ENCODE measurements at regions not wholly inside any gene's neighbourhood (a gene's known extent, or its start where the extent isn't known, plus 50 kb on each side); places are given as distances from the start of the nearest gene placed in this dataset.
"Not testable (repeated sequence)": the region's sequence is repeated elsewhere in the genome, so short reads cannot be mapped to it uniquely, and the experiment has no call there.

DNA sequence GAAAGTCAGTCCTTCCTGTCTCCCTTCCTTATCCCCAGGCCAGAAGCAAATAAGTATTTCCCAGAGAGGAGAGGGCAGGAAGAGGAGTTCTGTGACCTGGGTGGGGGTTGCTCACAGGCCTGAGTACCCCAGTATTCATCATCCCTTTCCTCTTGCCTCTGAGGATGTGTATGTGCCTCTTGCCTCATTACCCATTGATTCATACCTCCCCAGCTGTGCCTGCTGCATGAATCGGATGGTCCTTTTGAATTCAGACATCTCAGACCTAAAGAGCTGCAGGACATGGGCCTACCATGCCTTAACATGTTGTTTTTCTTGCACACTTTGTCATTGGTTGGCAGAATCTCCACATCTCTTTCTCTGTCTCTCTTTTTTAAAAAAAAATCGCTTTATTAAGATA lies 112.8 kb upstream of the SHB start:
- no peak for DNase-seq

DNA sequence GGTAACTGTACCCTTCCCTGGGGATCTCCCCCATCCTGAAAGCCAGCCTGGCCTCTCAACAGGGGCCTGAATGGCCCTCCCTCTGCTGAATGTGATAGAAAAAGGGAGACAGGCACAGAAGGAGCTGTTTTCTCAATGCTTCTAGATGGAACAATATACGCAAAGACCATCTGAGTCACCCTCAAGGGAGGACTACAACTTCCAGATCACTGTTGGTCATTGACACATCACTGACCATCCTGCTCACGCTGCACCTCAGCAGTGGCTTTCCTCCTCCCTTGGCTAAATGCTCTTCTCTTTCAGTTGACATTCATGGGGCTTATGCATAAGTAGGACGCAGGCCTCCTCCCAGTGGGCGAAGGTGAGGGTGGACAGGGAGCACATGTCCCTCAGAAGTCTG lies 112.2 kb upstream of the SHB start:
- DNase-seq = no peak

DNA sequence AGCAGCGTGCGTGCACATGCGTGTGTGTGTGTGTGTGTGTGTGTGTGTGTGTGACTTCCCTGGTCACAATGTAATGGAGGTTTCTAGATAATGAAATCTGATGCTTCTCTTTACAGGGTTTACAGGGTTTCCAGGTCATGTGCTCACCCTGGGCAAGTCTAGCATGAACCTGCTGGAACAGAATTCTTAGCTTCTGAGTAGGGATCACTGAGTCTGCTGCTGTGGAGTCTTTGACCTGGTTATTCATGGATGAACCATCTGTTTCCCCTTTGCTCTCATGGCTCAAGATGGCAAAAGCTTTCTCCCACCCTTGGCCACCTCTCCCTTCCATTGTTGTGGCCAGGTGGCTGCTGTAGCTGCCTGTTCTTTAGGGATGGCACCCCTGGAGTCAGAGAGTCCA lies 111.6 kb upstream of the SHB start:
- DNase-seq = no peak

DNA sequence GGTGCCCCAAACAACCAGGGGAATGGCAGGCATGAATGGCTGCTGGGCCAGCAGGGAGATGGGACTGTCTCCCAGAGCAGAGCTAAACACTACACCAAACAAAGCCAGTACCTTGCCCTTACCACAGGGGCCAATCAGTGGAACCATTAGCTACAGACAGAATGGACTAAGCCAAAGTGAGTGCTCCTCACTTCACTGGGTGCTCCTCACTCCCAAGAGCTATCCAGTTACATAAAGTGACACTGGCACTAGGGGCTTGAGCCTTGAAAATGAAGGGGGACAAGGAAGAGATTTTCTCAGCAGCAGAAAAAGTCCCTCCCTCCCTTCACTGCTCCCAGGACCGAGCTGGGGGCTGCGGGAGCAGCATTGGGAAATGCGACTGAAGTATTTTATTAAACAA lies 110.9 kb upstream of the SHB start:
- DNase-seq = no peak

DNA sequence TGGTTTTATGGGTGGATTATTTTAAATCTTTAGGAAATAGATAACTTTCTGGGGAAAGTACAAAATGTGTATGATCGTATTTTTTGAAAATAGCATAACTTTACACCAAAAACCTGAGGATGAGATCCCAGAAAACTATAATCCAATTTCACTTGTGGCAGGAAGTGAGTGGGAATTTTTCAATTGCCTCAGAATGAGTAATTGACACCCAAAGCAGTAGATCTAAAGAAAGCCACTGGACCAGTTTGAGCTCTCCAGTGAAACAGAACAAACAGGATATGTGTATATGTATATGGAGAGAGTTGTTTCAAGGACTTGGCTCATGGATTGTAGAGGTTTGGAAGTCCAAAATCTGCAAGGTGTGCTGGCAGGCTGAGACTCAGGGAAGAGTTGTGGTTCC lies 109.2 kb upstream of the SHB start:
- no peak for DNase-seq

DNA sequence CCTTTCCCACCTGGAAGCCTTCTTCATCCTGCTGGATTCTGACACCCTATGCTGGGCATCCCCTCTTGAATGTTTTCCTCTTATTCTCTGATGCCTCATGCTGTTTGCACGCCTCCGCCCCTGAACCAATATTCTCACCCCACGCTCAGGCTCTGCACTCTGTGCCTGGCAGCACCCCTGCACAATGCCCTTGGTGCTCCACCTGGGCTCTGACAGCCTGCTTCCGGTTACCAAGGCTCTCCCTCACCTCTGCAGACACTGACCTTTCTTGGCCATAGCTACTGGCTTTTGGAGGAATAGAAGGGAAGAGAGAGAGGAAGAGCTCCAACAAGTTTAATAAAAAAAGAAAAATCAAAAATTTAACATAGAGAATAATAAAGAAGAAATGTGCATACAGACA lies 108.7 kb upstream of the SHB start:
- DNase-seq = no peak

DNA sequence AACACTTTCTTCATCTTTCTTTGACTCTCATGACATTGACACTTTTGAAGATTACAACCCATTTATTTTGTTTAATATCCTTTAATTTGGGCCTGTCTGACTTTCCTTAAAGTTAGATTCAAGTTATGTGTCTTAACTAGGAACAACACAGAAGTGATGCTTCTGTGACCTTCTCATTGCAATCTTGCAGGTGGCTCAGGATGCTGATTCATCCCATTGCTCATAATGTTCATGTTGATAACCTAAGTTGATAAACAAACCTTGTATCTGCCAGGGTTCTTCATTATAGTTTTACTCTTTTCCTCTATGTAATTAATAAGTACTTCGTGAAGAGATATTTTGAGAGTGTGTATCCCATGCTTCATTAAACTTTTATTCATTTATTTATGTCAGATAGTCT lies 107.2 kb upstream of the SHB start:
- DNase-seq = no peak

DNA sequence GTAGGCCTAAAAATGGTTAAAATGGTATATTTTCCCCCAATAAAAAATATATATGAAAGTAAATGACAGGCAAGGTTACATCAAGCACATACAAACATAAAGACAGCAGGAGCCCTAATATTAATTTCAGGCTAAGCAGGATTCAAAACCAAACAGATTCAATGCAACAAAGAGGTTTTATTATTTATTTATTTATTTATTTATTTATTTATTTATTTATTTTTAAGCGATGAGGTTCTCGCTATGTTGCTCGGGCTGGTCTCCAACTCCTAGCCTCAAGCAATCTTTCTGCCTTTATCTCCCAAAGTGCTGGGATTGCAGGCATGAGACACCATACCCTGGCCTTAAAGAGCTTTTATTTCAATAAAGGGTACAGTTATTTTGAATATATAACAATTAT lies 106.4 kb upstream of the SHB start:
- no peak for DNase-seq

DNA sequence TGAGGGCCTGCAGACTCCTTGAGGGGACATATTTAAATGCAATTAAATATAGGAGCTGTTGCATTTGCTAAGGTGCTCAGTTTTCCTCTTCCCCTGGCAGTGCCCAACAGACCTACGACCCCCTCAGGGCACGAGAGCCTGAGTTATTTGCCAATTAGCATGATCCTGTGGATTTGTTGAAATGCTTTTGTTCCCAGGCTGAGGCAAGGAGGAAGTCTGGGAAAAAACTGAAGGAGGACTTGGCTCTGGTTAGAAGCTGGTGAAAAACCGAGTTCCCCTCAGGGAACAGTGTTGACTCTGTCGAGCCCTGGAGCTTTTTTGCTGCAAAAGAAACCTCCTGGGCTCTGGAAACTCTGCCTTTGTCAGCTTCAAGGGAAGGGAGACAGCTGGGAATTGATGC lies 103.6 kb upstream of the SHB start:
- no peak for DNase-seq

DNA sequence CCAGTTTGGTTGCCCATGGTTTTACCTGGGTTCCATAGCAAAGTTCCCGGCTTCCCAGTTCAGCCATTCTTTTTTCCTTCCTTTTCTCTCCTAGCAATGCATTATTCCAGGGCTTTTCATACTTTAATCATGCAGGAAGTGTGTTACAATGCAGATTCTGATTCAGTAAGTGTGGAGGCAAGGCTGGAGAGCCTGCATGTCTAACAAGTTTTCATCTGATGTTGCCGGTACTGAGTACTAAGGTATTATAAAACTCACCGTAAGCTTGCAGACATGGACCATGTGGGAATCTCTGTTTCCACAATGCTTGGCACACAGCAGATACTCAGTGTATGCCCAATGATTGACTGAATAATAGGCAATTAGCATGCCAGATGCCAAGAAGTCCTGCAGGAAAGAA lies 102.9 kb upstream of the SHB start:
- no peak for DNase-seq

DNA sequence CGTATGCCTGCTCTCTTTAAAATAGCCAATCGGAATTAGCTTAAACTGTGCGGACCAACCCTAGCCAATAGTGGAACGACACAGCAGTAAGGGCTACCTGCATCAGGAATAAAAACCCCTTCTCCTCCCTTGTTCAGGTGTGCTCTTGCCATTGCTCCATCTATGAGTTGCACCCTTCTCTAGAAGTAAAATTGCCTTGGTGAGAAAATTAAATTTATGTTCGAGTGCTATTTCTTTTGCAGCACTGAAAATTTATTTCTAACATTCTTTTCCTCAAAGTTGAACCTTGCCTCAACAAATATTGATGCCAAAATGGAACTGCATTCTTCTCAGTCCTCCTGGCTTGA lies 102.5 kb upstream of the SHB start:
- DNase-seq = no peak

DNA sequence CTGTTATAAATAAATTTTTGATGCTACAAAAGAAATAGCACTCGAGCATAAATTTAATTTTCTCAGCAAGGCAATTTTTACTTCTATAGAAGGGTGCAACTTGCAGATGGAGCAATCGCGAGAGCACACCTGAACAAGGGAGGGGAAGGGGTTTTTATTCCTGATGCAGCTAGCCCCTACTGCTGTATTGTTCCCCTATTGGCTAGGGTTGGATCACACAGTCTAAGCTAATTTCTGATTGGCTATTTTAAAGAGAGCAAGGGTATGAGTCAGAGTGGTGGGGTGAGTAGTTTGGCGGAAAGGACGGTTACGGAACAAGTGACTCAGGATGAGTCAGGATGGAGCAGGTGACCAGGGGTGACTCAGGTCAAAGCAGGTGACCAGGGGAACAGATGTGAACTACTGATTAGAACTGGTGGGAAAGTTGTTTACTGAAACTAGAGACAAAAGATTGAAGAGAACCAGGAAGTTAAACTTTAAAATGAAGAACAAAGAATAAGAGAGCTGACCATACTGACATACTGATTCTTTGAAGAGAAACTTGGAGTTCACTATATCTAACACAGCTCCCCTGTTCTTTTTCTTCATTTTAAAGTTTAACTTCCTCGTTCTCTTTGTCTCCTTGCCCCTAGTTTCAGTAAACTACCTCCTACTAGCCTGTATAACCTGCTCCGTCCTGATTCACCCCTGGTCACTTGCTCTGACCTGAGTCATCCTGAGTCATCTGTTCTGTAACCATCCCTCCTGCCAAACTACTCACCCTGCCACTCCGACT lies 101.9 kb upstream of the SHB start:
- DNase-seq = not testable (repeated sequence)

DNA sequence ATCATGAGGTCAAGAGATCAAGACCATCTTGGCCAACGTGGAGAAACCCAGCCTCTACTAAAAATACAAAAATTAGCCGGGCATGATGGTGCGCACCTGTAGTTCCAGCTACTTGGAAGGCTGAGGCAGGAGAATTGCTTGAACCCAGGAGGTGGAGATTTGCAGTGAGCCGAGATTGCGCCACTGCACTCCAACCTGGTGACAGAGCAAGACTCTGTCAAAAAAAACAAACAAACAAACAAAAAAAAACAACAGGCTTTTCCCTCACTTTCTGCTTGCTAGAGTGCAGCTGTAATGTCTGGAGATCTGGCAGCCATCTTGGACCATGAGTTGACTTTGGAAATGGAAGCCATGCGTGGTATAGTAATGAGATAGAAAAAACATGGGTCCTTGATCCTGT lies 101.1 kb upstream of the SHB start:
- not testable (repeated sequence) for DNase-seq

DNA sequence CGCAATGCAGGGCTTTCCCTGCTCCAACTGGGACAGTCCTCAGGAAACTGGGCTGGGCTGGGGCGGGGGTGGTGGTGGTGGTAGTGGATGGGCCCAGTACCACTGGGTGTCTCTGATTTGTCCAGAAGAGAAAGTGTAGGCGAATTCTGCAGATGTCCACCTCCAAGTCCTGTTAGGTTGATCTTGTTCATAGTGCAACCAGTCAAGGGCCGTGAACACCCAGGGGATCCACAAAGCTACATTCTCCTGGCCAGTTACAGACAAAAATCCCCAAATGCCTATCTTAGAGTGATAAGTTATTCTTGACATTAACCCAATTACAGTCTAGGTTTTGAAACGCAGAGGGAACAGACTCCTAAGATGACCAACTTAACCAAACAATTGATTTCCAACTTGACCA lies 97.5 kb upstream of the SHB start:
- DNase-seq = no peak

DNA sequence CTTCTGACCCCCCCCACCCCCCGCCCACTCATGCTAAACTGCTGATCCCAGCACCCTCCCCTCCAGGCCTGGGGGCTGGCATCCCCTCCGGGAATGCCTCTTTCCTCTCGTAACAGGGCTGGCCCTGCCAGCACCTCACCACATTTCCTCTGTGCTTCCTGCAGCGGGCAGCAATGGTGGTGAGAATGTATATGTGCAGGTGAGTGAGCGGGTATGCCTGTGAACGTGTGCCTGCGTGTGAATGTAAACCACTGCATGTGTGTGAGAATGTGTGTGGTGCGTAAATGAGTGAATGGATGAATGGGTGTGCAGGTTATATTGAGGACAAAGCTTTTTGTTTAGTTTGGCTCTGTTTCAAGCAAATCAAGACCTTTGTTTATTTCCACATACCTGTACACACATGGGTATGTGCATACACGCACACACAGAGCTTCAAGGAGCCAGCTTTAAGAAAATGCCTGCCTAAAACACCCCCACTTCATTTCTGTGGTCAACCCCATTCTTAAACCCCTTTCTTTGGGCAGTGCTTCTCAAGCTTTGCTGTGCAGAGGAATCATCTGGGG lies 95.7 kb upstream of the SHB start:
- DNase-seq = peak; percentile 5

DNA sequence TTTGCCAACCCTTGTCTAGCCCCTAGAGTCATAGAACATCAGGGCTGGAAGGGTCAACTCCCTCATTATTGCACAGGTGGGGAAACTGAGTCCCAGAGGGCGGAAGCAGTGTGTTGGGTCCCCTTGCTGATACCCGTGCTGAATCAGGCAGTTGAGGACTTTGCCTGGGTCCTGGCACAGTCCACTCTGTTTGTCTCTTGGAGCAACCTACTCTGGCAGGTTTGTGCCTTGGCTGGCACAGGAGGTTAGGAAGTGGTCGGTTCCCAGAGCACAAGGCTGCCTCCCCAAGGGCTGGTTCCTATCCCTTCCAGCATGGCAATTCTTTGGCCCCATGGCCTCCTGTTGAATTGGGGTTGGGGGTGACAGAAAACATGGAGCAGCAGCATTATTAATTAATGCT lies 94.5 kb upstream of the SHB start:
- no peak for DNase-seq

DNA sequence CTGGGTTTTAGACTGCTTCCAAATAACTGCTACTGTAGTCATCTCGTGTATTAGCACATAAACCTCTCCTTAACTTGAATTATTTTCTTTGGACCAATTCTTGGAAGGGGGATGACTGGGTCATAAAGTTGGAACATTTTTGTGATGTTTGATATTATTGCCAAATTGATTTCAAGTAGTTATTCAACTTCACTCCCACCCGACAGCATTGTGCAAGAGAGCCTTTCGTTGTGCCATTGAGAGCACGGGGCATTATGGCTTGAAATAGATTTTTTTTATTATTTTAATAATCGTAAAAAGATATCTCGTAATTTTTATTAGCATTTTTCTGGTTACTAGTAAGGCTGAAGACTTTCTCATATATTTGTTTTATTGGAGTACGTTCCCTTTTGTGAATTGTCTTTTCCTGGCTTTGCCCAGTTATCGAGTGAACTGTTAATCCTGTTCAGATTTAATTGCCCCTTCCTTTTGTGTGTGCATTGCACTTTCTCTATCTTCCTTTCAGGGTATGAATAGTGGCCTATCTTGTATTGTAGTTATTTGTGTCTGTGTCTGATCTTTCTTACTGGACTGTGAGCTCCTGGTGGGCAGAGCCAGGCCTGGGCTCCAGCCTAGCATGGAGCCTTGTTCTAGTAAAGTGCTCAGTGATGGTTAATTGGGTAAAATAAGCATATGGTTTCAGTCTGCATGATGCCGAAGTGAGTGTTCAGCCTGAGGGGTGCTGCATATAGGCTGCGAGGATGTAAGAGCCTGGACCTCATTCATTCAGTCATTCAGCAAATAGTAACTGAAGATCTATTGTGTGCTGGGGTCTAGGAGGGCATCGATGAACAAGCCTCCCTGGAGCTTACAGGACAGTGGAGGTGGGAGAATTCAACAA lies 93.5 kb upstream of the SHB start:
- DNase-seq = no peak

DNA sequence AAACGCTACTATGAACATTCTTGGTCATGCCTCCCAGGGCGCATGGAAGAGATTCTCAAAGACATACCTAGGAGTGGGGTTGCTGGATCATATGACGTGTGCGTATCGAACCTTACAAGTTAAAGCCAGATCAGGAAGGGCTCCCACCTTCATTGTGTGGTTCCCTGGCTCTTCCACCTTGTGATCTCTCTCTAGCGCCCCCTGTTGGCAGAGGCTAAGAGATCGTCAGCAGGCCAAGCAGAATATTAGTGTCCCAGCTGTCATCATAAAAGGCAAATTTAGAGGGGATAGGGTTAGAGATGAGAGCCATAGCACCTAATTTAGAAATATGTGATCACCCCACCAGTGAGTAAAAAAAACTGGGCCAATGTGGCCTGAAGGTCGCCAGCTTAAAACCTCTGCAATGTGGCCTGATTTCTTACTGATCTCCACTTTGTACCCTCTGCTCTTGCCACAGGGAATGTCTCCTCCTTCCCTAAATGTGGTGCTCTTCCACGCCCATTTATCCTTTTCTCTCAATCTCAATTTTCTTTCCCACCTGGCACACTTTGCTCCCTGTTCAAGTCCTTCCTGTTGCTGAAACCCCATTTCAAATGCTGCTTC lies 91.7 kb upstream of the SHB start:
- peak; percentile 71 for DNase-seq

DNA sequence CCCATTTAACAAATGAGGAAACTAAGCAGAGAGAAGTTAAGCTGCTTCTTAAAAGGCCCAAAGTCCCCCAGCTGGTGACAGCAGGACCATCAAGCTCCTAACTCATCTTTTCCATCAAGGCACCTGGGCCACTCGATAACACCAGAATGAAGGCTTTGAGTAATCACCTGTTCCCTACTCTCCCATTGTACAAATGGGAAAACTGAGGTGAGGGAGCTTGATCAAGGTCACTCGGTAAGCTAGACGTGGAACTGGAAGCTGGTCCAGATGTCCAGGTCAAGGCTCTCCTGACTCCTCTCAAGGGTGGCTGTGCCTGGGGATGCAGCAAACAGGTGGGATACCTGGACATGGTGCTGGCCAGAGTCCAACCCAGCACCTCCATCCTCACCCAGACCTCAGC lies 90.6 kb upstream of the SHB start:
- DNase-seq = no peak

DNA sequence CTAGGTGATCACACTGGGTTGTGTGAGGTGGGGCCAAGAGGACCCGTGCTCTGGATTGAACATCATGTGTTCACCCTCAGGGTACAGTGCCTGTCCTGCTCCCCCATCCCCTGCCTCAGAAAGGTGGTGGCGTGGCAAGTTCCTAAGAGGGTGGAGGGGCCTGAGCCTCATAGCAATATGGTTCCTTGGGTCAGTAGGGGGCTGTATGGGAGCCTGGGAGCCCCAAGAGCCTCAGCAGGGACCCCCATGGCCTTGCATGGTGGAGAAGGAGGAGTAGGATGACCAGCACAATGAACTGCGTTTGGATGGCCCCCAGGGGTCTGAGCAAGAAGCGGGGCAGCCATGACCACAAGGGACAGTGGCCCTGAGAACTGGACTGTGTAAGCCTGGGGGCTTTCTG lies 89.6 kb upstream of the SHB start:
- no peak for DNase-seq

DNA sequence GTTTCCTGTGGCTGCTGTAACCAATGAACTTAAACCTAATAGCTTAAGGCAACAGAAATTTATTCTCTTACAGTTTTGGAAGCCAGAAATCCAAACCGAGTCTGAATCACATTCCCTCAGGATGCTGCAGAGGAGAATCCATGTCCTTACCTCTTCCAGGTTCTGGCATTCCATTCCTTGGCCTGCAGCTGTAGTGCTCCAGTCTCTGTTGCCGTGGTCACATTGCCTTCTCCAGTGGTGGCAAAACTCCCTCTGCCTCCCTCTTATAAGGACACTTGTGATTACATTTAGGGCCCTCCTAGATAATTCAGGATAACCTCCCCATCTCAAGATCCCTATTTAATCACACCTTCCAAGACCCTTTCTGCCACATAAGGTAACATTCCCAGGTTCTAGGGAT lies 88.7 kb upstream of the SHB start:
- no peak for DNase-seq

DNA sequence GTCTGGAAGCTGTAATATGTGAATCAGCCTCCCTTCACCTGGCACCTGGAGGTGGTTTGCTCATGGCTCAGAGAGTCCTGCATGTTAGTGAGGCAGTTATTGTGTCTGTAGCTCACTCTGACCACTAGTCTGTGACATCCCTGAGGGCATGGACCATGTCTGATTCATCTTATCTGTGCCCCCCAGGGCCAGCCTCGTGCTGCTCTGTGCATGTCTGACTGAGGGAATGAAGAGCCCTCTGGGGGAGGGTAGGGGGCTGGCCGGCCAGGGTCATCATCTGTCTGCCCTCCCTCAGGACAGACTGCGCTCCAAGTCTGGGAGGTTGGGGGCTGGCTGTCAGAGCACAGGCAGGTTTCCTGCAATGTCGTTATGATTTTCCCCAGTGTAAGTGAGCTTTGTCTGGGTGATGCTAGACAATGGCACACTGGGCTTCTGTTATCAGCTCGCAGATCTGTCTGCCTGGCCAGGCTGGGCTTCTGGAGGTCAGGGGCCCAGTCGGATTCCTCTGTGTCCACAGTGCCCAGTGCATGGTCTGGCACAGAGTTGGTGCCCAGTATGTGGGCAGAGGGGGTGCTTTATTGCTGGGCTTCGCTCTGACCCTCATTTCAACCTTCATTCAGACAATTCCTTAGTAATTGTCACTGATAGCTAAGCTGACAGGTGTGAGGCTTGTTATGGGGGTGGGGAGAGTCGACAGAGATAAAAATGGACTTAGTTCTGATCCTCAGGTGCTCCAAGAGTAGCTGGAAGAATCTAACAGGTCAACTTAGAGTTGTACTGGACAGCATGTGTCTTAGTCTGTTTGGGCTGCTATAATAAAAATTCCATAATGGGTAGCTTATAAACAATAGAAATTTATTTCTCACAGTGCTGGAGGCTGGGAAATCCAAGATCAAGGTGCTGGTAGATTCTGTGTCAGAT lies 85.7 kb upstream of the SHB start:
- DNase-seq = no peak

DNA sequence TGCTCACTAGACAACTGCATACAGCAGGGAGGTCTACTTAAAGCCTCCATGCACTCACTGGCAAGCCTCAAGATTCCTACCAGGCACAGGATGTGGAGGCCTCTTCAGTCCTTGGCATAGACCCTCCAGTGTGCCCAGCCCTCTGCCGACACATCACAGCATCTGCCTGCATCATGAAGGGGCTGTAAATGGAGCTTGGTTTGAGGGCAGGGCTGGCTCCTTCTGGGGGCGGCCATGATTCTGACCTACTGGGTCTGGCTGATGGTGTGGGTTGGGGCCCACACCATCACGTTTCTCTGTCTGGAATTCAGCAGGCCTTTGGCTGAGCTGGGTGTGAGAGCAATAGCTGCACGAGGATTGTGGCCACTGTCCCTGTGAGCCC lies 84.9 kb upstream of the SHB start:
- no peak for DNase-seq

Data from CD4-positive, alpha-beta T cell treated with Interleukin-6 for 4 hours (primary cell).